Thoracic aorta (tissue), 2 donors: ENCODE measurements at regions not wholly inside any gene's neighbourhood (a gene's known extent, or its start where the extent isn't known, plus 50 kb on each side); places are given as distances from the start of the nearest gene placed in this dataset.

ENCODE experiments used
- ATAC-seq: fragments of 150-250 bp; one replicate; pipeline ENCODE4 v1.8.0; 2017; ENCODE audit warnings: low read depth; ENCODE audit not compliant: insufficient number of reproducible peaks, low FRiP score
- DNase-seq: peaks from one replicate; pipeline ENCODE4 v3.0.0-alpha.2; 2020; ENCODE audit warnings: low spot score
- H3K27ac ChIP-seq, 2 donors: fragments of 200-600 bp; sonication (generic); 1 replicate in 1 of 2; 2 replicates in 1 of 2; pipeline ENCODE4 v1.5.1; 2016; ENCODE audit warnings: mild to moderate bottlenecking in 2 of 2, moderate library complexity in 2 of 2
- H3K27me3 ChIP-seq: fragments of 200-600 bp; sonication (generic); replicated peaks from 2 replicates; pipeline ENCODE4 v1.6.0; 2016; ENCODE audit warnings: mild to moderate bottlenecking; ENCODE audit not compliant: insufficient read depth
- H3K36me3 ChIP-seq: fragments of 200-600 bp; sonication (generic); one replicate; pipeline ENCODE4 v1.5.1; 2016
- H3K4me1 ChIP-seq, 2 donors: fragments of 200-600 bp; sonication (generic); 1 replicate in 1 of 2; 2 replicates in 1 of 2; pipeline versions ENCODE4 v1.5.1 to v1.6.0; 2016; ENCODE audit warnings: low read depth in 2 of 2, mild to moderate bottlenecking in 1 of 2; ENCODE audit not compliant: control insufficient read depth in 1 of 2
- H3K4me3 ChIP-seq: fragments of 200-600 bp; sonication (generic); 2 replicates; pipeline ENCODE4 v1.5.1; 2016; ENCODE audit warnings: mild to moderate bottlenecking
- H3K9me3 ChIP-seq: fragments of 200-600 bp; sonication (generic); 2 replicates; pipeline ENCODE4 v1.5.1; 2016
- CTCF ChIP-seq: fragments of 200-600 bp; sonication (generic); IDR thresholded peaks from one replicate; pipeline ENCODE4 v1.5.1; 2019; ENCODE audit warnings: antibody characterized with exemption

GRCh38 chr2:70019096-70019495 is 57.7 kb upstream of the ASPRV1 start:
- Histone ChIP-seq H3K27ac (no peak overlapping the region), H3K4me1 (no peaks in the 10 kb centered on the region), H3K36me3 (no peaks in the 10 kb centered on the region), H3K4me3 (no peak overlapping the region), H3K27me3 (no peaks in the 10 kb centered on the region), H3K9me3 (no peaks in the 10 kb centered on the region)
- no peak for ATAC-seq
- no peak for DNase-seq
- TF ChIP-seq CTCF = no peak

GRCh38 chr2:70017962-70018361 is 56.5 kb upstream of the ASPRV1 start:
- DNase-seq (no peak), ATAC-seq (no peak)
- TF ChIP-seq CTCF = no peak
- Histone ChIP-seq H3K27me3 (no peaks in the 10 kb centered on the region), H3K36me3 (no peaks in the 10 kb centered on the region), H3K4me3 (no peak overlapping the region), H3K27ac (no peak overlapping the region), H3K4me1 (no peaks in the 10 kb centered on the region), H3K9me3 (no peaks in the 10 kb centered on the region)

GRCh38 chr2:70014959-70015358 is 53.5 kb upstream of the ASPRV1 start:
- Histone ChIP-seq H3K36me3 (no peaks in the 10 kb centered on the region), H3K4me3 (no peak overlapping the region), H3K27ac (no peak overlapping the region), H3K9me3 (no peaks in the 10 kb centered on the region), H3K27me3 (no peaks in the 10 kb centered on the region), H3K4me1 (no peaks in the 10 kb centered on the region)
- ATAC-seq (no peak), DNase-seq (no peak)
- no peak for TF ChIP-seq CTCF

- Histone ChIP-seq H3K36me3 (no peaks in the 10 kb centered on the region), H3K4me3 (no peak overlapping the region)
Observed at GRCh38 chr2:70012887-70013286, 51.5 kb upstream of the ASPRV1 start.

GRCh38 chr2:70011786-70012185 is 50.4 kb upstream of the ASPRV1 start:
- no peak for TF ChIP-seq CTCF
- no peaks in the 10 kb centered on the region for H3K4me1 ChIP-seq
- no peaks in the 10 kb centered on the region for H3K27me3 ChIP-seq
- no peaks in the 10 kb centered on the region for H3K9me3 ChIP-seq
- no peak overlapping the region for H3K4me3 ChIP-seq
- no peak overlapping the region for H3K27ac ChIP-seq
- DNase-seq (no peak), ATAC-seq (no peak)
- no peaks in the 10 kb centered on the region for H3K36me3 ChIP-seq

More at GRCh38 chr2:70012887-70013286, 51.5 kb upstream of the ASPRV1 start:
- H3K9me3 ChIP-seq = no peaks in the 10 kb centered on the region
- no peaks in the 10 kb centered on the region for H3K27me3 ChIP-seq
- no peak for TF ChIP-seq CTCF
- H3K27ac ChIP-seq = no peak overlapping the region
- no peak for DNase-seq
- H3K4me1 ChIP-seq = no peaks in the 10 kb centered on the region
- ATAC-seq = no peak
